SIG-M5 treated with dmso at 0.1 percent for 504 hours (cell line): ENCODE measurements at regions not wholly inside any gene's neighbourhood (a gene's known extent, or its start where the extent isn't known, plus 50 kb on each side); places are given as distances from the start of the nearest gene placed in this dataset.
"Not testable (repeated sequence)": the region's sequence is repeated elsewhere in the genome, so short reads cannot be mapped to it uniquely, and the experiment has no call there.

Source experiments
- DNase-seq: peaks from one replicate; lab custom pipeline; 2025; ENCODE audit not compliant: unreplicated experiment; lab: John Stamatoyannopoulos, UW

DNA sequence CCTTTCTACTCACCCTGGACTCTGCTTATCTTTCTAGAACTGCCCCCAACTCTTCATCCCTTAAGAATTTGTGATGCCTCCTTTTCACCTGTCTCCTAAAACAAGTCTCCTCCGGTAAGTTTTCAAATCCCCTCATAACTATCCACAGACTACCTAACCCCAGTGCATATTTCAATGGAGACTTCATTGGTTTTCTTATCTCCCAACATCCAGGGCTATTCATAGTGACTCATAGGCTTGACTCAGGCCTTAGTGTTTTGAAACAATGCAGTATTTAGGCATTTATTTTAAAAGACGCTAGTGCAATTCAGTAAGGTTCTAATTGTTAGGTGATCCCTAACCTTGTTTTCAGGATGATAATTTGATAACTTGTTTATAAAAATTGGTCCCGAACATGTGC, 399.2 kb downstream of the CPS1 start:
- no peak for DNase-seq

DNA sequence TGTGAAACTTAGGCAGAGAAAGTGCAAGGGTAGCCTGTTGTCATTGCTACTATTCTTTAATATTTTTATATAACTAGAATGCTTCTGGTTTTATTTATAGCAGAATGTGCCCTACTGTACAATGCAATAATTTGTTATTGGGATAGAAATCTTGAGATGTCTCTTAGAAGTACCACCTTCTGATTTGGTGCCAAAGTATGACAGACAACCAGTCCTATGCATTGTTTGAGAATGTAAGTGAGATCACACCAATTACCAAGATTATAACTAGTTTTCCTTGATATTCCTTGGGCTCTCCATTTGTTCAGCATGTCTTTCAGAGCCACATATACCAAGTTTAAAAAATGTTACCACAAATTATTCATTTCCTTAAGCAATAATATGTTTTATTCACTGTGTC, 399.7 kb downstream of the CPS1 start:
- DNase-seq = no peak

DNA sequence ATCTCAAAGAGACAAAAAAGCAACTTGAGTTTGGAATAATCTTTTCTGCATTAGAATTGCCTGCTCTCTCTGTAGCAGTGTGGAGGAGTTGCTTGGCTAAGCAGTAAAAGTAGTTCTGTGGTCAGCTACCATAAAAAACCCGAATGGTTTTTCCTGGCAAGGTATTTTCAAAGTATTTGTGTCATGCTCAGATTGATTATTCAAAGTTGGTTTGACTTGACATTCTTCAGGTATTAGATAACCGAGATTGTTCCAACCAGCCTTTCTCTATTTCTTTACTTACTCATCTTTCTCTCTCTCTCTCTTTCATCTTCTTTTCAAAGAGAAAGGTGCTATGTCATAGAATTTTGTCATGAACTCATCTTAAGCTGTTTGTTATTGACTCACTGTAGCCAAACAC, 404.9 kb downstream of the CPS1 start:
- DNase-seq = no peak

DNA sequence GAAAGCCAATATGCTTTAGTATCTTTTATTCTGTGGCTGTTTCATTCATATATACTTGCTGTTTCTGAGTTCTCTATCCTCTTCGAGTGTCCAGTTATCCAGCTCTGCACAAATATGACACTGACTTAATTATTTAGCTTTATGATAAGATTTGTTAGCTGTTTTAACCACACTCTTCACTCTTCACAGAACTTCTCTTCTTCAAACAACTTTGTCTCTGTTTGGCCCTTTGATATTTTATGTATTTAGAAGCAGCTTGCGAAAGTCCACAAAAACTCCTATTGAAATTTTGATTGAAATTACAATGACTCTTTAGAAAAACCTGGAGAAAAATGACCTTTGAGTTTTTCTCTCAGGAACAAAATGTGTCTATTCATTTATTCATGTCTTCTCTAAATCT, 407.0 kb downstream of the CPS1 start:
- no peak for DNase-seq

DNA sequence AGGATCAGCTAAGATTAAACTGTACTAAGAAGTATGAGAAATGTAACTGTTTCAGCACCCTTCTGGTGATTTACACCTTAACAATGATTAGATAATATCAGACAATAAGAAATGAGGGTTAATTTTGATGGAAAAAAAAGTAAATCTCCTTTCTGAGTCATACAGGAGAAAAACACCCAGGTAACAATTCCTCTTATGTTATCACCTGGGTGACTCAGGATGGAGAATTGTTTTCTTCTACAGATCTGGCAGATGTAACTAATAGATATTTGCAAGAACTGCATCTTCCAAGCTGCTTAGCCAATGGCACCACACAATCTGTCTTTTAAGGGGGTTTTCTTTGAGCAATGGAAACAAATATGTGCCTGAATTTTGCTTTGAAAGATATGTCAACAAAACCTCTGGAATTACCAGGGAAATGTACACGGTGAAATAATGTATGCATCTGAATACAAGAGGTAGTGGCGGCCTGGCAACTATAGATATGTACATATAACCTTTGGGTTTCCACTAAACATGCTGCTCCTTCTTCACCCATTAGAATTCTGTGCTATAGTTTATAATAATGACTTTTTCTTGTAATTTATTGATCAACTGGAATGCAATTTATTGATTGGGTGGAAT, 407.9 kb downstream of the CPS1 start:
- DNase-seq = no peak

DNA sequence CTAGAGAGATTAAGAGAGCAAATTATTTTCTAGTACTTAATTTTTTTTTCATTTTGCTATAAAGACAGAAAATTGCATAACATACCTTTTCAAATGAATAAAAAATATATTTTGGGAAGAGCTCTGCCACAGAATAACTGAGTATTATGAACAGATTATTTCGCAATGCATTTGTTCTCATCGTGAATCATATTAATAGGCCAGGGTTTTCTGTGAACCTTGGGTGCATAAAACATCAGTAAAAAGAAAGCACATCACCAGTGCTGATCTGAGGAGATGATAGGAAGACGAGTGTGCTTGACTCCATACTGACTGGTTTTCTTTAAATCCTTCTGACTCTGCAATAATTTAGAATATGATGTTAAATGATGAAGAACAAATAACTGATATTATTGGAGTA, 409.1 kb downstream of the CPS1 start:
- DNase-seq = no peak

DNA sequence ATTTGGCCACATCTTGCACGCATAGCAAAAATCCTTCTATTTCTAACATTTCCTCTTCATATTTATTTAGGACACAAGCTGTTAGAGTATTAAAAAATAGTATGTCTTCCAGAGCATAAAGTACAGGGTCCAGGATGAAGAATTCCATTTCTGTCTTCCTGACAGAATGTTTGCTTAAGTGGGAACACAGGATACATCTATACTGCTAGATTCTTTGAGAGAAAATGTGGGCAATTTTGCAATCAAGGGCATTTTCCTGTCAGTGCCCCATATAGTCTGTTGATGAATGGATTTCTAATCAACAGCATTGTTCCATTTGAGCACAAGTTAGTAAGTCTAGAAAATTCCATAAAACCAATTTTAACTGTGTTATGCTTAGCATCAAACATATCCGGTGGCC, 409.9 kb downstream of the CPS1 start:
- DNase-seq = no peak

DNA sequence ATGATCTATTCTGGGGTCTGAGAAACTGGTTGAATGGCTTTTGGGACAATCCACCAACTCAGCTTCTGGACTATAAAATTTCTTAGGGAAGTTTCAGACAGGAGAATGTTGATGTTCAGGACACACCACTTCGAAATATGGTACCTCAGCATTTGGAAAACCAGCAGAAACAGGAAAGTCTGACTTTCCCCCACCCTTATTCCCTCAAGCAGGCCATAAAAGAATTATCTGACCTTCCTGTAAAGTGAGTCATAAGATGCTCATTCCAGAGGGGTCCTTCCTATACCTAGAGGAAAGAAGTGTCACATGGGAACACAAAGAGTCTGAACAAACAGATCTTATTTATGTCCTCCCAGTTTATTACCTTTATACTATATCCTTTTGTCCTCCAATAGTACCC, 415.0 kb downstream of the CPS1 start:
- no peak for DNase-seq

DNA sequence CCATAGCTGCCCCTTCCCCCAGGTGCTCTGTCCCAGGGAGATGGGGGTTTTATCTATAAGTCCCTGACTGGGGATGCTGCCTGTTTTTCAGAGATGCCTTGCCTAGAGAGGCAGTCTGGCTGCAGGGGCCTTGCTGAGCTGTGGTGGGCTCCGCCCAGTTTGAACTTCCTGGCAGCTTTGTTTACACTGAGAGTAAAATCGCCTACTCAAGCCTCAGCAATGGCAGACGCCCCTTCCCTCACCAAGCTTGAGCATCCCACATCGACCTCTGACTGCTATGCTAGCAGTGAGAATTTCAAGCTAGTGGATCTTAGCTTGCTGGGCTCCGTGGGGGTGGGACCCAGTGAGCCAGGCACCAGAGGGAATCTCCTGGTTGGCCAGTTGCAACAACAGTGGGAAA, 430.4 kb downstream of the CPS1 start:
- DNase-seq = not testable (repeated sequence)

DNA sequence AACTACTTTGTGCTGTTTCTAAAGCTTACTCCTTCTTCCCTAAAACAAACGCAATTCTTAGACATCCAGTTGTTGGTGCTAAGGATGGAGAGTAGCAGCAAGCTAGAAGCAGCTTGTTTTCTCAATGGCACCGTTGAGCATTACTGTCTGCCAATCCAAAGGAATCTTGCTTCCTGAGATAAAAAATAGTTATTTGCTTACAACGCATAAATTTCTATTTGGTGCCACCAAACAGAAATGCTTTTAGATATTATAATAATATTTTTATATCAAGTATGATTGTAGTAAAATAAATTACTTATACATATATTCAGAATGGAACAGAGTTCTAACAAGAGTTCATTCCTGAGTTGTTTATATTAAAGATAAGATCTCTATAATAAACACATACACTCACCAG, 434.7 kb downstream of the CPS1 start:
- DNase-seq = no peak

DNA sequence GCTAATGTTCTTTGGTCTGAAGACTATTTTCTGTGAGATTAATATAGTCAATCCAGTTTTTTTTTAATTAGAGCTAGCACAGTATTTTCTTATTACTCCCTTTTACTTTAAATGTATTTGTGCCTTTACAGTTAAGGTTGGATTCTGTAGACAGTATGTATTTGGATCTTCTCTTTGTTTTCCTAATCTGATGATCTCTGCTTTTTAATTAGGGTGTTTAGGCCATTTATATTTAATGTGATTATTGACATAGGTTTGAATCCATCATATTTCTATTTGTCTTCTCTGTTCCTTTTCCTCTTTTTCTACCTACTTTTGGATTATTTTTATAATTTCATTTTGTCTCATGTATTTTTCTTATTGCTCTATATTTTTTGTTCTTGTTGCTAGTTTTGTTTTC, 437.7 kb downstream of the CPS1 start:
- DNase-seq = no peak

DNA sequence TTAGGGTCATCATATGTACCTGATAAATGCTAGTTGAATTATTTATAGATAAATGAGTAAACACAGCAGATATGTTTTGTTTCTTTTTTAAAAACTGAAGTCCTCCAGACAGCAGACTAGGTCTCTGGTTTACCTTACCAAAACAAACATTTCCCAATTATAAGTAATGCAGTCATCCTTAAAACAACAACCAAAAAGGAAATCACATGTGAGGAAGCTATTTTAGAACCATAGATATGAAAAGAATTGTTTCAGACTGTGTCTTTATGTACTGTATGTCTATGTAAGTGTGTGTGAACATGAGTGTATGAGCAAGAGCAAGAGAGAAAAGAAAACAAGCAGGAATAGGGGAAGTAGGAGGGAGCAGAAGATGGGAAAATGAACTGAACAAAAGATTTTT, 441.0 kb downstream of the CPS1 start:
- DNase-seq = no peak

DNA sequence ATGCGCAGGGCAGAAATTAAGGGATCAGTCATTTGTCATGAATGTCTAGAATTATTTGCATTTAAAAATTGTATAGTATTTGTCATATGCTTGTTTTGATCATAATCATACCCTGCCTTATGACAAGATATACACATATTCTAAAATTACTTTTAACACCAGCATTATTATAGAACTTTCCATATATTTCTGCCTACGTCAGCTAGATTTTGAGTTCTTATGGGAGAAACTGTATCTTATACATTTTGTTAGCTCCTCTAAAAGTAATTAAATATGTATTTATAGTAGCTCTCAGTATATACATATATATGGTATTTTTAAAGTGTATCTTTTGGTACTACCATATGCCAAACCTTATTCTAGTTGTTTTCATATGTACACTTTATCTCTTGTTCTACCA, 441.9 kb downstream of the CPS1 start:
- DNase-seq = no peak

DNA sequence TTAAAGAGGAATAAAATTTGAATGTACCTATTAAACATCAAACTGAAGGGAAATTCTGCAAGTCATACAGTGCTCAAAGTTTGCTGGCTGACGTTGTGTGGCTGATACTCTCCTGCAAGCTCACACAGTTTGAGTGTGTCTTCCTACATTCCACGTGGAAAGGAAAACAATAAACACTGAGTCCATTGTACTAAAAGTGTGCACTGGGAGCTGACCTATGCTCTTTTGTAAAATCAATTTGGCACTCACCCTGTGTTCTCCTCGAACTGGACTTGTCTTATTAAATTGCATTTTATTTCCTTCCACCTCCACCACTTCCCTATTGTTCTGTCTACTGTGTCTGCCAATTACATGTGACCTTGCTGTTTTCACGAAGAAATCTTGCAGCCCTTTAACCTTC, 458.0 kb downstream of the CPS1 start:
- DNase-seq = no peak

DNA sequence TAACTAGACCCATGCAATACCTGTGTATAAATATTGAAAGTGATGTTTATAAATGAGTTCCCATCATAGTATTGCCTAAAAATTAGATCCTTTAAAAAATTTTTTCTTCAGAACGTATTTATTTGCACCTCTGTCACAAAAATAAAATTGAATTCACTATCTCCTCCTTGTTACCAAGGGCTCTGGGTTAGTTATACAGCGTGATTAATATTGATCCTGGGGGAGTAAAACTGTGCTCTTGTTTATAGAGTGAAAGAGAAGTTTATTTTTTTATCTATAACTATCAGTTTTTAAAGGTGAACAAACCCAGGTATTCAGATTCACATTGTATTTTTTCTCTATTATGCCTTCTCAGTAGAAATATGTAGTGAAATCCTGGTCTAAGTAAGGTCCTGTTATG, 458.5 kb downstream of the CPS1 start:
- no peak for DNase-seq

DNA sequence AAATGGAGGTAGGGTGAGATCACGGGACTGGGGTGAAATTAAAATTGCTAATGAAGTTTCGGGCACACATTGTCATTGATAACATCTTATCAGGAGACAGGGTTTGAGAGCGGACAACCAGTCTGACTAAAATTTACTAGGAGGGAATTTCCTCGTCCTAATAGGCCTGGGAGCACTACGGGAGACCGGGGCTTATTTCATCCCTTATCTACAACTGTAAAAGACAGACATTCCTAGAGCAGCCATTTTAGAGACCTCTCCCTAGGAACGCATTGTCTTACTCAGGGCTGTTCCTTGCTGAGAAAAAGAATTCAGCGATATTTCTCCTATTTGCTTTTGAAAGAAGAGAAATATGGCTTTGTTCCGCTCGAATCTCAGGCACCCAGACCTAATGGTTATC, 468.7 kb downstream of the CPS1 start:
- not testable (repeated sequence) for DNase-seq

DNA sequence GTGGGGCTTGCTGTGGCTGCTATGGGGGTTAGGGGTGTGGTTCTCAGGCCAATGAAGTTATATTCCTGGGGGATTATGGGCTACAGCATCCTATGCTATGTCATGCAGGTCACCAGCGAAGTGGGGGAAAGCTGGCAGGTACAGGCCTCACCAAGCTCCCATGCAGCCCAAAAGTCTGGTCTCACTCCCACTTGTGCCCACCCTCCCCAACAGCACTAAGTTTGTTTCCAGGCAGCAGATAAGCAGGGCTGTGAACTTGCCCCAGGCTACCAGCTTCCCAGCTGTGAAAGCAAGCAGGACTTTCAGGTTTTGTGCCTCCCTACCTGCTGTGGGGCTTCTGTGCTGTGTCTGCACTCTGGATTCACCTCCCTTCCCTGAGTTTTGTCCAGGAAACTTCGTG, 469.7 kb downstream of the CPS1 start:
- no peak for DNase-seq

DNA sequence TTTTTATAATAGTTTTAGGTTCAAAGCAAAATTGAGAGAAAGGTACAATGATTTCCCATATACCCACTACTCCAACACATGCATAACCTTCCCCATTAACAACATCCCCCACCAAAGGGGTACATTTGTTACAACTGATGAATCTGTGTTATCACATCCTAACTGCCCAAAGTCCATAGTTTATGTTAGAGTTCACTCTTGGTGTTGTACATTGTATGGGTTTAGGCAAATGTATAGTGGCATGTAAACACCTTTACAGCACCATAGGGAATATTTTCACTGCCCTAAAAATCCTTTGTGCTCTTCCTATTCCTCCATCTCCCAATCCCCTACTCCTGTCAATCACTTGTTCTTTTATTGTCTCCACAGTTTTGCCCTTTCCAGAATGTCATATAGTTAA, 471.6 kb downstream of the CPS1 start:
- no peak for DNase-seq

DNA sequence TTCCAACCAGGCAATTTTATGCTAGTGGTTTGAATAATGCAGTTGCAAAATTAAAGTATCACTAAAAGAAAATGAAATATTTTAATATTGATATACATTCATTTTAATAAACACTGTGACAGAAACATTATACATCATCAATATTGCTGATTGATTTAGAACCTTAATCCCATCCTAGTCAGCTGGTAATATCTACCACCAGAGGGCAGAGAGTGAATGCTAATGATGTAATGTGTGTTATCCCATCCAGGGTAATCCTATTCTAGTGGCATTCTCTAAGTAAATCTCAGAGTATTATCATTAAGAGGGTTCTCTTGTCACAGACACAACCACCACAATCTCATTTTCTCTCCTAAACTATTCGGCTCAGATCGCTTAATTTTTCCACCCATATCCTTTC, 477.4 kb downstream of the CPS1 start:
- DNase-seq = peak; percentile 27

DNA sequence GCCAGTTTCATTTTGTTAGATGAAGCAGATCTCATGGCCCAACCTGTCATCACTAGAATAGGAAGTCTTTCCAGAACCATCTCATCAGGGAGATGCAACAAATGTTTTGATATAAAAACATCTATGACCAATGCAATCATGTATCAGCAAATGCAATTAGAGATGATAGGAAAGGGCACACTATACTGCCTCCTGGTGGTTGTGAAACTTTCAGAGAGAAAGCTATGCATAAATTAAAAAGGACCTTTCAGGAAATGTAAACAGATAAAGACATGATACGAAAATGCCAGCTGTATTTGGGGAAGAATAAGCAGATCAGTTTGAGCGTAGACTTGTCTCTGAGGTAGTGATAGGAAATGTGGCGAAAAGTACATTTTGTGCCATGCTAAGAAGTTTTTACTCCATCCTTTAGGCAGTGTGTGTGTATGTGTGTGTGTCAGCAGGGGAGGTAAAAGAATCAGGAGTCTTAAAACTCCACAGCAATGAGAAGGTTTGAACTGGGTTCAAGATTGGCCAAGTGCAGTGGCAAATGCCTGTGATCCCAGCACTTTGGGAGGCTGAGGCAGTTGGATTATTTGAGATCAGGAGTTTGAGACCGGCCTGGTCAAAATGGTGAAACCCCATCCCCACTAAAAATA, 479.3 kb downstream of the CPS1 start:
- DNase-seq = peak; percentile 27

DNA sequence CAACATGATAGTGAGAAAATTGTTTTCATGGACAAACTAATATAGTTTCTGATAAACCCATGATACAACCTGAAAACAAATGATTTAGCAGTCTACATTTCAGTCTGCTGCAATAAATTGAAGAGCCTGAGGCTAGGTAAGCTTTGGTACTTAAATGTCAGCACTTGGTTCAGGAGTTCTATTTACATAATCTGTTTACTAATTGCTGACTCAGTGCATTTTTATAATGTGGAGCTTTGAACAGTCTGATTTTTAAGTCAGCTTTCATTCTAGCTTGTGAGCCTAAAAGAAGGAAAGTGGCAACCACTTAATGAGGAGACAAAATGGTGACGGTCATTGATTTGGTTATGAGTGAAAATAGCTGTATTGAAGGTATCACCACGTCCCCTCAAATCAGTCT, 488.6 kb downstream of the CPS1 start:
- peak; percentile 1 for DNase-seq

DNA sequence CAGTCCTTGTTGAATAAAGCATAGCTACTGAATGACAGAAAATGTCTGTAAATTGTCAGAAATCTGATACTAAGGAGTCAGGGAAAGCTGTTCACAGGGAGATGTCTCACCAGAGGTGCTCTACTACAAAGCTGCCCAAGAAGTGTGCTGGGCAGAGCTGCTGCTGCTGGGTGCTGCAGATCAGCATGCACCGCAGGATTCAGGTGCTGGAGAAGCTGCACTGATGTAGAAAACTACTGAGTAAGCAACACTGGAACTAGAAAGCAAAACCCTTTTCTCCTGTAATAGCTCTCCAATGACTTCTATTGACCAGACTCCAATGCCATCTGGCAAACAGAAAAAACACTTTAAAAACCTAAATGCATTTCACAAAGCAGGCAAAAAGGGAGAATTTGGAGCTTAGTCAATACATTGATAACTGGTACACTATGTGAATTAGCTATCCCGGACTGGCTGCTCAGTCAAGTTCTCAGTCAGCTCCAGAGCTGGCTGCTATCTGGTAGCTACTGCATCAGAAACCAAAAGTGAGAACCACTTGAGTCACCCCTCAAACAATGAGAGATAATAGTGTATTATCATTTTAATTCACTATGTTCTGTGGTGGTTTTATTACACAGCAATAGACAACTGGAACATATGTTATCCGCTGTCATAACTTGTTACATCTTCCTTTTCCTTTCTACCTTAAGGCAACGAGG, 493.1 kb downstream of the CPS1 start:
- no peak for DNase-seq

DNA sequence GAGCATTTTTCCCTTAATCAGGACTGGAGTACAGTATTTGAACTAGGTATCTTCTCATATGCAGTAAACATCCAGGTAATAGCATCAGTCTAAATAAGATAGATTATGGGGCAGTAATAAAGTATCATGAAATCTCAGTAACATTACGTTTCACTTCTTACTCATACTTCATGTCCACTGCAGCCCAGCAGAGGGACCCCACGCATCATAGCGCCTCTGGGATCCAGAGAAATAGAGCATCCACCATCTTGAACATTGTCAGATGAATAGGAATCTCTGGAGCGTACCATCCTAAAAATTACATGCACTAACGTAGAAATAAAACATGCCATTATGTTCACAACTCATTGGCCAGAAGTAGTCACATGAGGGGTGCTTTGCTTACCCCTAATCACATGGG, 499.0 kb downstream of the CPS1 start:
- DNase-seq = no peak
